Cerebellar cortex (tissue), 1 donor: ENCODE measurements at regions not wholly inside any gene's neighbourhood (a gene's known extent, or its start where the extent isn't known, plus 50 kb on each side); places are given as distances from the start of the nearest gene placed in this dataset.

Experiments
- DNase-seq: peaks from one replicate; pipeline ENCODE4 v3.0.0-alpha.2; 2015; ENCODE audit warnings: low spot score

GRCh38 chr11:122273476-122274191, 157.6 kb upstream of the BLID start:
- no peak for DNase-seq

GRCh38 chr11:122271745-122272144, 155.7 kb upstream of the BLID start:
- DNase-seq = no peak

- DNase-seq = no peak
Measured at GRCh38 chr11:122271137-122271536, 155.1 kb upstream of the BLID start.

- no peak for DNase-seq
Measured at GRCh38 chr11:122270535-122270934, 154.5 kb upstream of the BLID start.

GRCh38 chr11:122269824-122270223, 153.8 kb upstream of the BLID start:
- no peak for DNase-seq

GRCh38 chr11:122268601-122269130, 152.7 kb upstream of the BLID start:
- no peak for DNase-seq

- no peak for DNase-seq
Measured at GRCh38 chr11:122267602-122268001, 151.6 kb upstream of the BLID start.

- DNase-seq = peak; percentile 4
Measured at GRCh38 chr11:122265981-122266380, 150.0 kb upstream of the BLID start.

- DNase-seq = no peak
Measured at GRCh38 chr11:122264121-122264520, 148.1 kb upstream of the BLID start.

GRCh38 chr11:122261546-122261945, 145.5 kb upstream of the BLID start:
- DNase-seq = no peak

- no peak for DNase-seq
Measured at GRCh38 chr11:122259195-122259821, 143.3 kb upstream of the BLID start.

GRCh38 chr11:122258446-122259194, 142.6 kb upstream of the BLID start:
- DNase-seq = no peak

GRCh38 chr11:122253589-122254231, 137.7 kb upstream of the BLID start:
- no peak for DNase-seq

GRCh38 chr11:122248939-122249338, 132.9 kb upstream of the BLID start:
- no peak for DNase-seq

- peak; percentile 12 for DNase-seq
Measured at GRCh38 chr11:122248131-122248530, 132.1 kb upstream of the BLID start.

- no peak for DNase-seq
Measured at GRCh38 chr11:122246874-122247273, 130.9 kb upstream of the BLID start.

GRCh38 chr11:122242731-122243130, 126.7 kb upstream of the BLID start:
- DNase-seq = no peak

- no peak for DNase-seq
Measured at GRCh38 chr11:122241566-122241965, 125.6 kb upstream of the BLID start.

- no peak for DNase-seq
Measured at GRCh38 chr11:122240638-122241037, 124.6 kb upstream of the BLID start.

GRCh38 chr11:122235615-122236014, 119.6 kb upstream of the BLID start:
- DNase-seq = peak; percentile 68

- DNase-seq = no peak
Measured at GRCh38 chr11:122234780-122235179, 118.8 kb upstream of the BLID start.

- DNase-seq = no peak
Measured at GRCh38 chr11:122234257-122234656, 118.2 kb upstream of the BLID start.
